ENCODE measurements at regions not wholly inside any gene's neighbourhood (a gene's known extent, or its start where the extent isn't known, plus 50 kb on each side); places are given as distances from the start of the nearest gene placed in this dataset.

DNA sequence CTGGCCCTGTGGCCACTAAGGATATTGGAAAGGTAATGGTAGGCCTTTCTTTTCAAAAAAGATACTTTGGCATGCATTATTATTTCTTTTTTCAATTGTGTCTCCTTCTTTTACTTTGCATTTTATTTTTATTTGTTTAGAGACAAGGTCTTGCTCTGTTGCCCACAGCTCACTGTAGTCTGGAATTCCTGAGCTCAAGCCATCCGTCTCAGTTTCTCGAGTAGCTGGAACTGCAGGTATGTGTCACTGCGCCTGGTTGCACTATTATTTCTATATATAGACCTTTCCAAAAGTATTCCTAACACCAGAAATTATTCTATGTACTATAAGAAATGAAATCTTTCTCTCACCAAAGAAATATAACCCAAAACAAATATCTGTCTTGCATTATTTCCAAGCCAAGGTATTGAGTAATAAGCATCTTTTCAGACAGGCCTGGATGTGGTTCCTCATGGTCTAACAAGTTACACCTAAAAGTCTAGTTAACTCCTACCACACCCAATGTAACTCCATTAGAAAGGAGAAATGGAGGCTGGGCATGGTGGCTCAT, 500.8 kb upstream of the ANKRD30A start:
- DNase-seq = no peak

DNA sequence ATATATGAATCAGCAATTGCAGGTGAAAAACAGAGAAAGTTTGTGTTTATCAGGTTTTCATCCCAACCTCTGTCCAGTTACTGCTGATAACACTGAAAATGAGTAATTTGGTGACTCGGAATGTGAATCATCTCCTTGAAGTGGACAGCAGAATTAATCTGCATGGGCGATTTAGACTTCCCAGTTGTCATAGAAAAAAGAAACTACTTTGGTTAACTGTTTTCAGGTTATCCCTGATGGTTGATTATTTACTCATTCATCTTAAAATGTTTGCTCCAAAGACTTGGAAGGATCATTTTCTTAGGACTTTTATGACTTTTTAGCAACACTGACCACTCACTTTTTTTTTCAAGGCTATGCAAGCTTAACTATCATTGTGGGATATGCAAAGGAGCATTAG, 504.1 kb upstream of the ANKRD30A start:
- no peak for DNase-seq

DNA sequence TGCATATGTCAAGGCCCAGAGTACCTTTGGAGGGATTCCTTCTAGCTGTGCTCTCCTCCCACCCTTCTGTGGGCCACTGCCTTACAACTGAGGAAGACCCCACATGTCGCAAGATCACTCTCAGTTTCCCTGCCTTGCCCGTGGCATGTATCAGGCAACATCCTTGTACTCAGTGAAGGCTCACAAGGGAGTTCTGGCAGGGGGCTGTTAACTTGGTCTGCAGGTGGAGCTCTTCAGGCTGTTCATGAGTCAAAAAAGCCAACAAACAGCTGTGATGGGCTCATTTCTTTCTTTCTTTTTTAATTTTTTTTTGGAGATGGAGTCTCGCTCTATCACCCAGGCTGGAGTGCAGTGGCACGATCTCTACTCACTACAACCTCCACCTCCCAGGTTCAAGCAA, 513.0 kb upstream of the ANKRD30A start:
- no peak for DNase-seq

DNA sequence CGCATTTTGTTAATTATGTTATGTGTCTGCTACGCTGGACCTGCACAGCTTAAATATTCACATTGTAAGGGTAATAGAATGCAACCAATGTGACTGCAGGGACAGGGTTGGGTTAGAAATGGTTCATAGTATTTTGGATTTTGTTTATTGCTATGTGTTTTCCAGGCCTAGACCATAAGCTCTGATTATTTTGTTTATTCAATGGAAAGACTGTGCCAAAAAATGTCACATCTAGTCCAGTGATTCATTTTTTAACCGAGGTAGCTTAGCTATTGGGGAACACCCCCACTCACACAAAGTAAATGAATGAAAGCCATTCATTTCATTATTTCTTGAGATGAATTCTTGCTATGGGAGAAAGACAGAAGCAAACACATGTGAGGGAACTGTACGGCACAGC, 516.5 kb upstream of the ANKRD30A start:
- DNase-seq = no peak

DNA sequence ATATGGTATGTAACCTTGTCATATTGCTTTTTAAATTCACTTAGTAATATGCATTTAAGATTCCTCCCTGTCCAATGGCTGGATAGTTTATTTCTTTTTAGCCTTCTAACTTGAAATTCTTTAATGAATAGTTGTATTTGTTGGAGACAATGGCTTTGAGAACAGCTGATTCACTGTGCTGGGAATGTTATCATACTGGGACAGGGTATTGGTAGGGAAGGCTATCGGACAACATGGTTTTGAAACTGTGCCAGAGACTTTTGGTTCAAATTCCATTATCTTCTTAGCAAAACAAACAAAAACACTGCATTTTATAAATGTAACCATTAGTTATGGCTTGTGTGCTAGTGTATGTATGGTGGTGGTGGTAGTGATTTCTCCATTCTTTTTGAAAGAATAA, 517.1 kb upstream of the ANKRD30A start:
- DNase-seq = no peak

DNA sequence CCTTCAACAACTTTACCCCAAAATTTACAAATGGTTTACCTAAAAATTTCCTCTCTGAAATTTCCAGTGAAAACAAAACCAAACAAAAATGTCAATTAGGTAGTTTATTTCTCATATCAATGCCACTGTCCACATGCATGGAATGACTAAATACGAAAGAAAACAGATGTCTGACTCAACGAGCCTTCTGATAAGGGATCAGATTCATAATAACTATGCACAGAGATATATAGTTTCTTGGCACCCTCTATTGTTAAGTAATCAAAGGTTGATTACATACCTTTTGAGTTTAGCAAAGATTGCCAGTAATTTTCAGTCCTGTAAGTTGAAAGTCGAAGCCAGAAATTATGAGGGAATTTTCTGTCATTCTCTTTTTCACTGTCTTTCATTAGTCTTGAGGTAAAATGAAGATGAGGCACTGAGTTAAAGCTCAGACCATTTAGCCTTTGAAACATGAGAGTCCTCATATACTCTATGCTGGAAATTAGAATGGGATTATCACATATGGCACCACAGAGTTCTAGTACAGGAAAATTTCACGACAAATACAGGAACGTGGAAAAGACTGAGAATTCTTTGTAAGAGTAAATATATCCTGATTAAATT, 519.1 kb upstream of the ANKRD30A start:
- no peak for DNase-seq

DNA sequence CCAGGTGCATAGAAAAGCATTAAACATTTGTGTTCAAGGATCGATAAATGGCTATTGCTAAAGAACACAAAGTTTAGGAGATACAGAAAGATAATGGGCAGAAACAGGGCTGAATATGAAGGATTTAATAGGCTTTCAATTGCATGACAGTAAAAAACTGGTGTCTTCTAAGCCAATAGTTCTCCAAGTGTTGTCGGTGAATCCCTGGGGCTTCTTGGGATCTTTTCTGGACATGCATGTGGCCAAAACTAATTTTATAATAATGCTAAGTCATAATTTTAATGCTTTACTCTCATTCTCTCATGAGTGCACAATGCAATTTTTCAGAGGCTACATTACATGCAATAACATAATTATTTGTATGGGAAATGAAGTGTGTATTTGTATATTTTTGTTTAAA, 521.1 kb upstream of the ANKRD30A start:
- DNase-seq = no peak

DNA sequence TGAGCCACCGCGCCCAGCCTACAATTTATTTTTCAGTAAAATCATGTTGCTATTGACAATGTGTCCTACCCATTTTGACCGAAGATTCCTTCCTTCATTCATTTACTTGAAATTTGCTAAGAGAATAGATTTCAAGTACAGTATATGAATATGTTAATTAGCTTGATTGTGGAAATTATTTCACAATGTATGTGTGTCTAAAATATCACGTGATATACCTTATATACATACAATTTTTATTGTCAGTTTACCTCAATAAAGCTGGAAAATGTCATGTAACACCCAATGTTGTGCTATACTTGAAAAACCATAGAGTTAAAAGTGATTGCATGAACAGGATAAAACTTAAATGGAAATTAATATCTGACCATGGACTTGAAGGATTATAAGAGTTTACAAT, 521.7 kb upstream of the ANKRD30A start:
- no peak for DNase-seq

DNA sequence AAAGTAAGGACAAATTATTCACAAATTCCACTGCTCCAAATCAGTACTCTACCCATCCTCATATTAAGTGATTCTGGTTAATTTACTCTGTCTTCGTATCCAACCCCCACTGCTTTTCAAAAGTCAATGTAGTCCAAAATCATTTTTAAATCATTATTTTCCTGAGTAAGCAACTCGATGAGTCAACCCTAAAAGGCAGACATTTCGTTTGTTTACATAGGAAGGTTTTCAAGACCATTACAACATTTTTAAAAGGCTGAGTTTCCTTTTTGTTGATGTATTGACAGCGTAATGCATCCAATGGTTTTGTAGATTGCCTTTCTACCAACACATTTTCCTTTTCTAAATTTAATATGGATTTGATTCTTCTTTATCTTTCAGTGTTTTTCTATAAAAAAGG, 523.0 kb upstream of the ANKRD30A start:
- no peak for DNase-seq

DNA sequence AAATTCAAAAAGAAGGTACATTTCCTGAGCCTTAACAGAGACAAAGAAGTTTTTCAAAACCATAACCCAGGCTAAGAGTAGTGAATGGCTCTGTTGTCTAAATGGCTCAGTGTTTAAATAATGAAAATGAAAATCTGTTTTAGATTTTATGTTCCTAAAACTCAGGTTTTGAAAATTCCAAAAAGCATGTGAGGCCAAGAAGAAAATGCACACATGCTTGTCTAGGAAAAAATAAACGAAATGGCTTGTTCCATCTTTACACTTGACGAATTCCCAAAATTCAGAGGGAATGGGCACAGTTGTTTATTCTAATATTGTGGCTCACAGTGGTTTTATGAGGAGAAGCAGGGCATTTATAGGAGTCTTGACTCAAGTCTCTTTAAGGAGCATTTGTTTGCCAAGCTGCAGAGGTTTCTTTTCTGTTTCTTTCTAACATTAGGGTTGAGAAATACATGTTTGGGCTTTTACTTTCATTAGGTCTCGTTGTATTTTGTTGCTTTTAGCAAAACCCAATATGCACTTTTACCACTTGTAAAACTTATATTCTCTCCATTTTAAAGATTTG, 527.6 kb upstream of the ANKRD30A start:
- DNase-seq = no peak

DNA sequence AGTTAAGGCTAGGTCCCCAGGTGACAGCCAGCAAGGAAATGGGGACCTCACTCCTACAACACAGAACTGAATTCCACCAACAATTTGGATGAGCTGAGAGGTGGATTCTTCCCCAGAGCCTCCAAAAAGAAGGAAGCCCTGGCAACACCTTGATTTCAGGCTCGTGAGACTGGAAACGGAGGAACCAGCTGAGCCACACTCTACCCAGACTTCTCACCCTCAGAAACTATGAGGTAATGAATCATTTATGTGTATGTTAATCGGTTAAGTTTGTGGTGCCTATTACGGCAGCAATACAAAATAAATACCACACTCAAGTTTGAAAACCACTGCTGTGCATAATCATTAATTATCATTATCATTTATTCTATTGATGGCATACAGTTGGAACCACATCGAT, 532.4 kb upstream of the ANKRD30A start:
- no peak for DNase-seq

DNA sequence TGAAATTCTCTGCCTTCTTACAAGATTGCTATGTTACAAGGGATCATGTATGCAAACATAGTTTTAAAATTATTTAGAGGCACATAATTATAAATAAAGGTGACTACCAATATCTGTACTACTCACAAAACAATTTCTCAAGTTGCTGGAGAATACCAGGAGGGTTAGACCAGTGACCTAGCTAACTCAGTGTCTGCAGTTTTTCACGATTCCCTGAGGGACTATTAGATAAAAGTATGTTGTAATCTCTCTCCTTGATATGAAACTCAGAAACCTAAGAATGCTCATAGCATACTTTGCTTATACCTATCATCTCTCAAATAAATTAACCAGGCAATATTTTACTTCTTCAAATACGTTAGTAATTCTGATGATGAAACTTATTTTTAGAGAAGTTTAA, 534.0 kb upstream of the ANKRD30A start:
- DNase-seq = no peak

DNA sequence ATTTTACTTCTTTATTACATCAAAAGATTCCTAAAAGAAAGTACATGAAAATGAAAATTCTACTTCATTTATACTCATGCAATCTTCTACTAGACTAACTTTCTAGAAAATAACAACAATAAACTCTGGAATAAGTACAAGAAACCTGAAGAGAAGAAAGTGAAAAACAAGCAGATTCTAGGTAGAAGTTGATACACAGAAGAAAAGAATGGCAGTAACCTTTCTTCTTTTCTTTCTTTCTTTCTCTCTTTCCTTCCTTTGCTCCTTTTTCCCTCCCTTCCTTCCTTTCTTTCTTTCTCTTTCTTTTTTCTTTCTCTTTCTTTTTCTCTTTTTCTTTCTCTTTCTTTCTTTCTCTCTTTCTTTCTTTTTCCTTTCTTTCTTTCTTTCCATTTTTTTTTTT, 541.7 kb upstream of the ANKRD30A start:
- DNase-seq = no peak

DNA sequence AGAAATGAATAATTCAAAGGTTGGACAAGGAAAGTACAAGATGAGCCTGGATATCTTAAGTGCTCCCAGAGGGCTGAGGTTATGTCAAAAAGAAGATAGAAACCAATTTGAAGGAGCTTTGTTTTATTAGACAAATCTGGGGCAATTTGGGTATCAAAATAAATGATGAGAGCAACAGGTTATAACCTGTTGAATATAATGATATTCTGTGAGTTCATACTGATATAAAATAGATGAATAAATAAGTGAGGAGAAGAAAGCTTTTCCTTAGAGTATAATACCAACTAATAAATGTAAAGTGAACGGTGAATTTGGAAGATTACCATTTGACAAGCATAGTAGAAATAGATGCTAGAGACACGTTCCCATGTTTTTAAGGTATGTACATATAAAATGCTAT, 544.2 kb upstream of the ANKRD30A start:
- no peak for DNase-seq

DNA sequence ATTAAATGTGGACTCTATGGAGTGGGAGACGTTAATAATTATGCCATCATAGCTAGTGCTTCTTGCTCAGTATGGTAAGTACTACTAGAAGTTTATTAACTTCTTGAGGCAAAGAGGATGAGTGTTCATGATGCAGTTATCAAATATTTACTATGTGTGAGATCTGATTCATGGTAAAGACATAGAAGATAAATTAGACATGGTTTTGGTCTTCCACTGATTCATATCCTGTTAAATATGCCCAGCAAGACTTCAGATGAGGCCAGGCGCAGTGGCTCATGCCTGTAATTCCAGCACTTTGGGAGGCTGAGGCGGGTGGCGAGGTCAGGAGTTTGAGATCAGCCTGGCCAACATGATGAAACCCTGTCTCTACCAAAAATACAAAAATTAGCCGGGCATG, 547.1 kb upstream of the ANKRD30A start:
- no peak for DNase-seq

DNA sequence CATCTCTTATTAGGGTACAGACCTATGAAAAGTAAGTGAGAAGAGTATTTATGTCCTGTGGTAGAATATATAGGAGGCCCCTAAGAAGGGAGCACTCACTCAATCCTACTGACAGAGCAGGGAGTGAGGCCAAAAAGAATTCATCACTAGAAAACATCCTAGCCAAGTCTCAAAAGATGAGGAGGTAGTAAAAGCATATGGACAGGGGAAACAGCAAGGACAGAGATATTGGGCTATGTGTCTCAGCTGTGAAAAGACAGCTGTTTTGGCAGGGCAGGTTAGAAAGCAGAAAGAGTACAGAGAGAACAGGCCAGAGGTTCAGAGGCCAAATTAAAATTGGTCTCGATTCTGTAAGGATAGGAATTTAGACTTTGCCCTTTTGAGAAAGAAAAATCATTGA, 548.3 kb upstream of the ANKRD30A start:
- no peak for DNase-seq

DNA sequence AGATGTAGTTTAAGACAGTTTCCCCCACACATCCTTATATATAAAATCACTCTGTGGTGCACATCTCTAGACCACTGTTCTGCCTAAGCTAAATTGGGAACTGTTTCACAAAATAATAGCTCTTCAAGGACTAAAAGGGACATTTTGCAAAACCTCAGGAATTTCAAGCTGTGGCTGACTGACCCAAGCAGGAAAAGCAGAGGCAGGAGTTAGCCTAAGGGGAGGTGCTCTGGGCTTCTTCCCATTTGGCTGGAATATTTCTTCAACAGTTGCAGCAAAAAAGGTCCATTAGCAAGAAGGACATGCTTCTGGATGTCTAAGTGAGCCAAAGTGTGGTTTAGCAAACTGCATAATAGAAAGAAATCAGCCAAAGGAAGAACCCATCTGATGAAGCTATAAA, 551.2 kb upstream of the ANKRD30A start:
- DNase-seq = no peak

DNA sequence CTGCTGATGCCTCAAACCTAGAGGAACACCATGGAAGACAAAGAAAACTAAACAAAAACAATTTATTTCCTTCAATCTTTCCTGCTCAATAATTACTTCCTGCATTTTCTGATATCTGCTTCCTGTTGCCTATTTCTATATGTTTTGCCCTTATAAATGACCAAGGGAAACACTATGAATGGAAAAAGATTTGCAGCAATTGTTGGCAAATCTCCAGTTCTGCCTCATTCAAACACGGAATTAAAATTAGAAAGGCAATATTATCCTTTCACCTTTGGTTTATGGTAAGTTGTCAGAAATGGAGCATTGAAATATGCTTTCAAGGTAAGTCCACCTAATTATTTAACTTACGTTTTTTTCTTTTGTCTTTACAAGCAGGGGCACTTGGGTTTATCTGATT, 552.2 kb upstream of the ANKRD30A start:
- DNase-seq = no peak

DNA sequence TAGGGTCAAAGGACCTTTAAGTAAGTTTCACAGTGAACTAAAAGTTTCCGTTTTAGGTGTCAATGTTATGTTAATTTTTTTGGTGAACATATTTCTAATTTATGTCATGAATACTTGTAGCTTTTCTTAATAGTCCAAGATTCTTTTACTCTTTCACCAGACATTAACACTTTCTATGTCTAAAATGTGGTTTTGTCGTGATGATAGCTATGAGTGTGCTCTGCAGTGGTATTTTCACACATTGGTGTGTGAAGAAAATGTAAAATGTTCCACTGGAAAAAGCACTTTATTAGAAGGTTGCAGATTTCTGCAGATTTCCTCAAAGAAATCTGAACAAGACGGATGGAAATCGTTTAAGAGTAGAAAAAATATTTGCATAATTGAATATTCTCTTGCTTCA, 561.0 kb upstream of the ANKRD30A start:
- DNase-seq = no peak

DNA sequence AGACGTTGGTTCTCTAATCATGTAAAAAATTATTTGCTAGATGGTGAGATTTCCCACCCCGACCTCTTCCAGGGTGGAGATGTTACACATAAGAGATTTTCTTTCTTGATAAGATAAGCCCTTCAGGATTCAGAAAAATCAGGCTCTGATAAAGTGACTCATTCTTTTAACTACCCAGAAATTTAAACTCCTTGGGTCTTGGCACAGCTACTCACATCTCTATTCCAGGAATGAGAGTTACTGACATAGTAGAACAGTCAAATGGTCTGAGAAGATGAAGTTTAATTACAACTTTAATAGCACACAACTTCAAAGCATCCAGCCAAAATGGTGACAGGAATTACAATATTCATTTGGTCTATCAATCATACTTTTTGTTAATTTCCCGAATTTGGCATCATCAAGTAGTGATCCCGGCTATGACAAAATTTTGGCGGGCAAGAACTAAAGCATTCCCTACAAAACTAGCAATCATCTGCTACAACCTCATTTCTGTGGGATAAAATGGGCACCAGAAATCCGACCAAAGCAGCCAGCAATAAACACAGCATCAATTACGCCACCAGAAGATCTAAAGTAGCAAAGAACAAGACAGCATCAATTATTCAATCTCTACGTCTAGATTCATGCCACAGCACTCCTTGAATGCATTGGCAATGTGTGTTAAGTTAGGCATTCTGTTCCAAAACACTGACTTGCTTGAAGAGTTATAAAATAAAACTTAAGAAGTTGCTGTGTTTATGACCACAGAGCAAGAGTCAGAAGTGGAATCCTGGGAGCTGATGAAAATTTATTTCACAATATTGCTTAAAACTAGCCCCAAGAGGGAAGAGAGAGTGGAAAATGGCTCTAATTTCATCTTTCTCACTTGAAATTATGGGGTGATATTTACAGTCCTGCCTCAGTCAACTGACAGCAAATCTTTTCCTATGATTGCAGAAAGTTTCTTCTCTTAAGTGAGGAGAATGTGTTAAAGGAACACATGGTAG, 565.7 kb upstream of the ANKRD30A start:
- DNase-seq = no peak

DNA sequence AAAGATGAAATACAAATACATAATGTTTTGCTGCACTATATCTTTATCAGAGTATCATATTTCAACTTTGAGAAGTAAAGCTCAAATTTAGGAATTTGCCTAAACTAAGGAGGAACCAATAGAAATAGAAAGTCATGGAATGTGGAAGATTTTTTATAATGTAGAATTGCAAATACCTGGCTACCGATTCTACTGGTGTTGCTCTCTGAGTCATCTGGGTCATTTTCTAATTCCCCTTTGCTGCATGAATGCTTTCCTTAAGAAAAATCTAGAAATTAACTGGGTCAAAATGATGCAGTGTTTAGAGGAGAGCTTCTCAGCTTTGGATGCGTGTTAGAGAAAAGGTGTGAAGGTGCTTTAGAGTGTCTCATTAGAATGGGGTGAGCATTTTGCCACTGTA, 568.9 kb upstream of the ANKRD30A start:
- DNase-seq = no peak

DNA sequence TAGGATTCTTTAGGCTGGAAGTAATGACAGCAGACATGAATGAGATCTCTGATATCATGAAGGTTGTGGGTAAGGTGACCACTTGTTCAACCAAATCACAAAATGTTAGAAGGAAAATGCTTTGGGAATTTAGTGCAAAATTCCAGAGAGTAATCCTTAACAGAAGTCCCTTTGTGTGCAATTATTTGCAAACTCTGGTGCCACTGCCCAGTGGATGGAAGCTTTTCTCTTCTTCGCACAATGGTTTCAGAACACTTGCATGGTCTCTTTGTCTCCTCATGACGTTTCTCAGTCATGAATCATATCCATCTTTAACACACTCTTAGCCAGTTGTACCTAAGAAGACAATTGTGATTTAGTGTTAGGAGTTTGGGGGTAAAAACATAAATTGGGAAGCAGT, 570.4 kb upstream of the ANKRD30A start:
- DNase-seq = no peak

DNA sequence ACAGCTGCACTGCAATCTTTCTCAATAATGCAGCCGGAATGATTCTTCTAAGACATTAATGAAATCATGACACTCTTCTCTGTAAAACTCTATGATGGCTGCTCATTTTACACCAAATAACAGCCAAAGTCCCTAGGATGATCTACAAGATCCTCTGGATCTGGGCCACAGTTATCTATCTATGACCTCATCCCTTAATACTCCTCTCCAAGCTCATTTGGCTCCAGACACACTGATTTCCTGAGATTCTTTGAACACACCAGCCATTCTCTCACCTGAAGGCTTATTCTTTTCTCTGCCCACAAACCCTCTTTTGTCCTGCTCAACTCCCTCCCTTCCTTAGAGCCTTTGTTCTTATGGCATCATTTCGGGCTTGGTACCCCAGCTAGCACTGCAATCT, 577.4 kb upstream of the ANKRD30A start:
- DNase-seq = no peak

DNA sequence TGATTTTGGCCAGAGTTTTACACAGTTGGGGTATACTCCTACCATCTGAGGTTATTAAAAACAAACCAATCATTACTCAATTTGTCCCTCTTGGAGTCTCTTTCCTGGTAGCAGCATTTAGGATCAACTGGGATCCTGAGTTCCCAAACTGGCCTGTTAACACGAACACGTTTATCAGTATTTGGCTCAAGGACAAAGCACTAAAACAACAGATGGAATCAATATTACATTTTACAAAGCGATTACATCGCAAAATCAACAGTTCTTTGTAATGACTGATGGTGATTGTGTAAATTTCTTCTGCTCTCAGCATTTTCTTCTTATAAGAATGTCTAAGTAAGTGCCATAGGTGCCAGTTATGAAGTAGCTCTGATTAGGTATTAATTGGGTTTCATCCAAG, 582.9 kb upstream of the ANKRD30A start:
- DNase-seq = no peak
